HG03103 (cell line): ENCODE measurements at regions not wholly inside any gene's neighbourhood (a gene's known extent, or its start where the extent isn't known, plus 50 kb on each side); places are given as distances from the start of the nearest gene placed in this dataset.

Experiments used
- ATAC-seq: cut with Tn5 transposase; IDR thresholded peaks from one replicate; pipeline ENCODE4 v1.9.1; 2021; ENCODE audit warnings: low read depth; ENCODE audit not compliant: unreplicated experiment

DNA sequence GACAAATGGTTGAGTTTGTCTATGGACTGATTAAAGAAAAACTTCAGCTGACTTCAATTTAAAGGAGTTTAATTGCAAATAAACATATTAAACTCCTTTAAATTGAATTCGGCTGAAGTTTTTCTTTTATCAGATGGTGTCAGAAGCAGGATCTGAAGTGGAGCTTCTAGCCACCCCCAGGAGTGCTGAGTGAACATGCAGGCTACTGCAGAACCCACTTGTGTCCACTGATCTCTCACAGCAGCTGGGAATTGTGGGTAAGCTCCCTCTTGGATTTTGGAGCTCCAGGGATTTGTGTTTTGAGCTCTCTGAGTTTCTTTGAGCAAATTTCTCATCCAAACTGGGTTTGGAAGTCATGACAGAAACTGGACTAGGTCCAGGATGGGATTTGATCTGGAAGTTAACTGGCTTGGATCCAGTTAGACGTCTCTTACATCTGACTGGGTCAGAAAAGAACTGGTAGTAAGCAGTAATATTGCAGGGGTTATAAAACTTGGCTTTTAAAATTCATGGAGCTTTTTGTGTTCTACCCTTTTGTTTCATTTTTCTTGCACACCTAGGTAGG lies 95.8 kb upstream of the UST start:
- no peak for ATAC-seq

DNA sequence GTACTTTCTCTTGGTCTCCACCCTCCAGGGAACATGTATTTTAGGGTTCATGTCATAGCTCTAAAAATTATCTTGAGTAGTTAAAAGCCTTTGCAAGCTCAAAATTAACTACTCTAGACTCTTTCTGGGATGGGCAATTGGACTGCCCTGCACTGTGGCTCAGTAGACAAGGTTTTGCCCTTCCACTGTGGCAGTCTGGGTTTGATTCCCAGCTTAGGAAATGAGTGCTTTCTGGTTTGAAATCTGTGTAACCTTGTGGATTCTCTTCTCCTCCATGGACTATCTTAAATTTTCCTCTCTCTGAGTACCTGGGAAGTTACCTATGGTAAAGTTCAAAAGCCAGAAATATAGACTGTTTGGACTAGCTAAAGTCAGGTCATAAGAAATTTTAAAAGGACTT lies 94.6 kb upstream of the UST start:
- ATAC-seq = no peak

DNA sequence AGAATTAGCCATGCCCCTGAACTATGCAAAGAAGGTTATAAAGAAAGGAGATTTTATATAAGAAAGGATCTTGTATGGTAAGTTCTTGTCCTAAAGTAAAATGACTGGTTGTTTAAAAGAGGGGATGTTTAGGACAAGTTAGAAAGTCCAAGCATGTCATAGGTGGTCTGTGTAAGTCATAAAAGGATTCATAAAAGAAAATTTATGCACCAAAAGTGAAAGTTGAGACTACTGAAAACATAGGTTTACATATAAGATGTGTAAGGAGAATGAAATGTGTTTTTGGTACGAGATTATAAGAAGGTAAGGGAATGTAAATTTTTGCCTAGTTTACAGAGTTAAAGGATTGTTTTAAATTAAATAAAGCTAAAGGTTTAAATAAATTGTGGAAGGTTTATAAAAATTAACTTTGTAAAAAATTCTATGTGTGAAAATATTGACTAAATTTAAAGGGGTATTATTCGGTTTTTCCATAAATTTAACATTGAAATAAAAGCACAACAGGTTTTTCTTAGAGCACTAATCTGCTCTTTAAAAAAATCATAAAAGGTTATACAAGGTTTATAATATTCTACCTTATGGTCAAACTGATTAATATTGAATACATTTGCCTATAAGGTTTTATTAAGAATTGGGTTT lies 93.6 kb upstream of the UST start:
- ATAC-seq = no peak

DNA sequence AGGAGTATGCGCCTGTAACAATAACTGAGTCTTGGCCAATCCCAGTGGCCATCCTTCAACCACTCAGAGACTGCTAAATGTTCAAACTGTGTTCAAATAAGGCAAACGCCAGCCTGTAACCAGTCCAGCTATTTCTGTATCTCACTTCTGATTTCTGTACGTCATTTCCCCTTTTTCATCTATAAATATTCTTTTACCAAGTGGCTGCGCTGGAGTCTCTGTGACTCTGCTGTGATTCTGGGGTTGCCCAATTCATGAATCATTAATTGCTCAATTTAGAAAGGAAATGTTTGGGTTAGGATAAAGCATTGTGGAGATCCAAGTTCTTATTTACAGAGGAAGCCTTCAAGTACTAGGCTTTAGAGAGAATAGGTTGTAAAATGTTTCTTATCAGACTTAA lies 89.8 kb upstream of the UST start:
- no peak for ATAC-seq

DNA sequence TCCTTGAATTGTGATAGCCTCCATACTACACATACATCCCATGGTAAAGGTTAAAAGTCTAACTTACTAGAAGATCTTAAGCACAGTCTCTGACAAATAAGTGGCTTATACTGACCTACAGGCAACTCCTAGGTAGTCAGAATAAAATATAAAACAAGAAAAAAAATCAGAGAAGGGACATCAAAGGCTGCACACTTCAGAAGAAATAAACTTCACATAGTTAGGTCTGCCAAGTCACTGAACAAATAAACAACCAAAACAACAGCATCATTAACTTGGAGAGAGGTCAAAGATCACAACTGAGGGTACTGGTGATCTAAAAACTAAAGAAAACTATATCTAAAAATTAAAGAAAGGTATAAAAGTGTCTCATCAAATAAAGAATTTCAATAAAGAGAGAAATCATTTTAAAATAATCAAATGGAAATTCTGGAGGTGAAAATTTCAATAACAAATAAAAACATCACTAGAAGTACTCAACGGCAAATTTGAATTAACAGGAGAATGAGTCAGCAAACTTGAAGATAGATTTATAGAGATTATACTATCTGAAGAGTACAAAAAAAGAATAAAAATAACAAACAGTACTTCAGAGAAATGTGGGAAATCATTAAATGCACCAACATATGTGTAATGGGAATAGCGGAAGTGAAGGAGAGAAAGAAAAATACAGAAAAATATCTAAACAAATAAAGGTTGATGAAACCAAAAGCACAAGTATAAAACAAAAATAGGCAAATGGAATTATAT lies 88.0 kb upstream of the UST start:
- no peak for ATAC-seq

DNA sequence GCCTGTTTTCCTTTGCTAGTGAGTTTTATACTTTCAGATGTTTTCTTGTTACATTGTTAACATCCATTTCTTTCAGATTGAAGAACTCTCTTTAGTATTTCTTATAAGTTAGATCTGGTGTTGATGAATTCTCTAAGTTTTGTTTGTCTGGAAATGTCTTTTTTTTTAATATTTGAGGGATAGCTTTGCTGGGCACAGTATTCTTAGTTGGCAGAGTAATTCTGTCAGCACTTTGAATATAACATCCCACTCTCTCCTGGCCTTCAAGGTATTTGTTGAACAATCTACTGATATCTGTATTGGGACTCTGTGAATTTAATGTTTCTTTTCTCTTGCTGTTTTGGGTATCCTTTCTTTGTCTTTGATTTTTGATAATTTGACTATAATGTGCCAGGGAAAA lies 79.4 kb upstream of the UST start:
- ATAC-seq = no peak

DNA sequence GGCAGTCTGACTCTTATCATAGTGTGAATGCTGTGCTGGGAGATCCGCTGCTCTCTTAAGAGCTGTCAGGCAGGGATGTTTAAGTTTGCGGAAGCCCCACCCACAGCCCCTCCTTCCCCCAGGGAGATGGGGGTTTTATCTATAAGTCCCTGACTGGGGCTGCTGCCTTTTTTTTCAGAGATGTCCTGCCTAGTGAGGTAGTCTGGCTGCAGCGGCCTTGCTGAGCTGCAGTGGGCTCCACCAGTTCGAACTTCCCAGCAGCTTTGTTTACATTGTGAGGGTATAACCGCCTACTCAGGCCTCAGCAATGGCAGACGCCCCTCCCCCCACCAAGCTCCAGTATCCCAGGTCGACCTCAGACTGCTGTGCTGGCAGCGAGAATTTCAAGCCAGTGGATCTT lies 75.7 kb upstream of the UST start:
- no peak for ATAC-seq

DNA sequence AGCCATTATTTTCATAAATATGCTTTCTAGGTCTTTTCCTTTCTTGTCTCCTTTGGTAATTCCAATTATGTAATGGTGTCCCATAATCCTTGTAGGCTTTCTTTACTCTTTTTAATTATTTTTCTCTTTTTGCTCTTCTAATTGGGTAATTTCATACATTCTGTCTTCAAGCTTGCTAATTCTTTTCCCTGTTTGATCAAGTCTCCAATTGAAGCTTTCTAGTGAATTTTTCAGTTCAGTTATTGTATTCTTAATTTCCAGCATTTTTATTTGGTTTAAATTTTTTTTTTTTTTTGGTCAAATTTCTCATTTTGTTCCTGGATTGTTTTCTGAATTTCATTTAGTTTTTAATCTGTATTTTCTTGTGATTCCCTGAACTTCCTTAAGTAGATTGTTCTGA lies 74.9 kb upstream of the UST start:
- ATAC-seq = no peak

DNA sequence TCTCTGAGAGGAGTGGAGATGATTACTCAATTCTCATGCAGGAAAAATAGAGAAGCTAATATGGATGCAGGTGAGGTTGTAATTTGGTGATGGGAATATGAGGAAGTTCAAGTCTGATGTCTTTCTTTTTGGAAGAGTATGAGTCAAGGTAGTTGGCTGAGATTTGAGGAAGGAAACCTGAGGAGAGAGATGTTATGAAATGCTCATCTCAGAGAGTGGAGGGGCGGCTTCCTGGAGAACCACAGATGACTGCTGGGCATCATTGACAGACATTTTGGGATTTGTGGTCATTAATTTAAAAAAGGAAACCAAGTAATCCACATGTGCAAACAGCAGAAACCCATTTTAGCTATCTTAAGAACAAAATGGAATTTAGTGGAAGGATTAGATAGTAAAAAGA lies 72.5 kb upstream of the UST start:
- no peak for ATAC-seq

DNA sequence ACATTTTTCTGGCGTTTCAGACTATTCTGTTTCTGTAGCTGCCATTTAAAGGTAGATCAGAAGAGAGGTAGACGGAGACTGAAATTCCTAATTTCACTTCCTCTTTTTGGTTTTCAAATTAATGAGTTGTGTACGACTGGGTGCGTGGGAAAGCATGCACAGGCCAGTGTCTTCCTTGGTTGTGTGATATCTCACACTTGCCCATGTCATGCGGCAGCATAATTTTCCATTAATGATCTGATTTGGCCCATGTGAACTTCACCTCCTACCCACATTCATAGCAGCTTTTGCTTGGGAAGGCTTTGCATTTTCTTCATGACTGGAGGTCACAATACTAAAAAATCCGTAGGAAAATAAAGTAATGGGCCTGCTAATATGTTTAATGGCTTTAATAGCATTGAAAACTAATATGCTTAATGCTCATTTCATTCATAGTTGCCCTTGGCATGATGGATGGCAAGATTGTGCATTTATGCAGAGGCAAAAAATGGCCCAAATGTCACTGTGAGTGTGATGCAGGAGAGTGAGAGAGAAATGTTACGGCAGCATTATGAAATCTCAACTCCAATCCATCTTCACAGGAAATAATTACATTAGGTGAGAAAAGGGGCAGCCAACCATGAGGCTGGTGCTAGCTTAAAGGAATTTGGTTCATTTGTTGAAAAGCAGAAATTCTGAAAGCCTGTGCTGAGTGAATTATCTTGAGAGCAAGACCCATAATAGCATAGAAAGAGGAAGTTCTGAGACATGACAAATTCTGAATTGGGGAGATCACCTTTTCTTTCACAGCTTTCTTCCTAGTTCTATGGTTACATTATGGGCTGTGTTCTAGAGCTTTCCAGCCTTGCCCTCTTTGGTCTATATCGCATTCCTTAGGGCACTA lies 69.0 kb upstream of the UST start:
- peak; percentile 73 for ATAC-seq

DNA sequence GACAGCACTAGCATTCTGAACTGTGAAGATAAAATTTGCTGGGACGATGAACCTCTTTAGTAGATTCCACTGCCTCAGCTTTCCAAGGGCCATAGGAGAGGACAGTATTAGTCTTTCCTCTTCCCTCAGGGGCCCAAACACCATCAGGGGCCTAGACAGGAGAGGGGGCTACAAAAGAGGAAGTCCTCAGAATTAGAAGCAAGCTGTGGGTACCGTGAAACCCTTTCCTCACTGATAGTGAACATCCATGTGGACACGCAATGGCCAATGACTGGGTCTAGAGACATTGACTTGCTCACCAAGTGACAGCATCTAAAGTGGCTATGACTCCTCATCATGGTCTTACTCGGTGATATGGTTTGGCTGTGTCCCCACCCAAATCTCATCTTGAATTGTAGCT lies 68.1 kb upstream of the UST start:
- no peak for ATAC-seq

DNA sequence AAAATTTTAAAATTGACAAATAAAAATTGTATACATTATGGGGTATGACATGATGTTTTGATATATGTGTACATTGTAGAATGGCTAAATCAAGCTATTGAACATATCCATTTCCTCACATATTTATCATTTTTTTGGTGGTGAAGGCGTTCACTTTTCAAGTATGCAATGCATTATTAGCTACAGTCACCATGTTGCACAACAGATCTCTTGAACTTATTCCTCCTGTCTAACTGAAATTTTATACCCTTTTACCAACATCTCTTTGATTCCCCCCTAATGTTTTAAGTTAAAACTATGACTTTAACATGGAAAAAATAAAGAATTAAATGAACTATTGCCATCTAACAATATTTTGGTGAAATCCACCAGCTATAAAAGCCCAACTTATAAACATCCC lies 65.2 kb upstream of the UST start:
- no peak for ATAC-seq

DNA sequence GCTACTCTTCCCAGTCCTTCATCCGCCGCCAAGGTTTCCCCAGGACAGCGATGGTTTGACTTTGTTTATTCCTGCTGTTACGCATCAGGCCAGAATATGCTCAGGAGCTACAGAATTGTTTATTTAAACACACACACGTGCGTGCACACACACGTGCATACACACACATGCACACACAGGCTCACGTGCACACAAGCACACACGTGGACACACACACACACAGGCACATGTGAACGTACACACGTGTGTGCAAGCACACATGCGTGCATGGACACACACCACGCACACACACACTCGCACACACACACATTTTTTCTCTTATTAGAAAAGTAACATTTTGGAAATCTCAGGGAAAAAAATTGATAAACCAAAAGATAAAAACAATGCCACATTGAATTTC lies 64.6 kb upstream of the UST start:
- no peak for ATAC-seq

DNA sequence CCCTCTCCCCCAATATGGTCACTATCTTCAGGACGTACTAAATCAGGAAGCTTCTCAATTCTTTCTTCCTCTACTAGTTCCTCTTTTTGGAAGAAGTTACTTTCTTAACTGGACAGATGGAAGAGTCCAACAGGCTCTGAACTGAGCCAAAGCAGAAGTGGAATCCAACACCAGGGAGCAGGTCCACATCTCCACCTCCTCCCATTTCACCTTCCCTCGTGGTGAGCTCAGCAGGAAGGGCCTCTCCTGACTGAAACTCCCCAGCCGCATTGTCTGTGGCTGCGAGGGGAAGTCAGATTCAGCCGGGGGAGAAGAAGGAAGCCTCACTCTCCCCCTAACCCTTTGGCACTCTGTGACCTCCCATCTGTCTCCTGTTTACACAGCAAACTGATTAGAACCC lies 63.8 kb upstream of the UST start:
- ATAC-seq = no peak

DNA sequence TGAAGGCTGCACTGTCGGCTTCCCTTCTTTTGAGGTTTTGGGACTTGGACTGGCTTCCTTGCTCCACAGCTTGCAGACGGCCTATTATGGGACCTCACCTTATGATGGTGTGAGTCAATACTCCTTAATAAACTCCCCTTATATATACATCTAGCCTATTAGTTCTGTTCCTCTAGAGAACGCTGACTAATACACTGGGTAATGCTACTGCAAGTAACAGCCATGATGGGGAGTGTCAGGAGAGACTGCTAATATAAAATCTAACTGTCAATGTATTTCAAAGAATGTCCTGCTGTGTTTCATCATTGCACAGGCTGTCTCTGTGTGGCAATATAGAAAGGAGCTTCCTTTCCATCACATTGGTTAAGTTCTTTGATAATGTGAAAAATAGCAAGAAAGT lies 57.7 kb upstream of the UST start:
- no peak for ATAC-seq

DNA sequence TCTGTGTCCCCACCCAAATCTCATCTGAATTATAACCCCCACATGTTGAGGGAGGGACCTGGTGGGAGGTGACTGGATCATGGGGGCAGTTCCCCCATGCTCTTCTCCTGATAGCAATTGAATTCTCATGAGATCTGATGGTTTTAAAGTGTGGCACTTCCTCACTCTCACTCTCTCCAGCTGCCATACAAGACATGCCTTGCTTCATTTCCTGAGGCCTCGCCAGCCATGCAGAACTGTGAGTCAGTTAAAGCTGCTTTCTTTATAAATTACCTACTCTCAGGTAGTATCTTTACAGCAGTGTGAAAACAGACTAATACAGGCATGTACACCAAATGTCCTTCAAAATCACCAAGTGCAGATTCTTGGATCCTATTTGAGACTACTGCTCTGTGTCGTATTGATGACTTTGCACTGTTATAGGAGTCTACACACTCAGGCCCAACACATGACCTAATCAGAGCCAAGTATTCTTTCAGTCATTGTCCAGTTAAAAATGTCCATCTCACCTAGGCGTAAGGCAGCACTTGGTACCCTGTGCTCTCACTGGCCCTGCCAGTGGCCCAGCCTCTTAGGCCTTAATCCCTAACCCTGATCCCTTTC lies 52.8 kb upstream of the UST start:
- ATAC-seq = peak; percentile 78
